NCI-H1436 treated with DMSO at 0.1 percent for 48 hours (cell line): ENCODE measurements at regions not wholly inside any gene's neighbourhood (a gene's known extent, or its start where the extent isn't known, plus 50 kb on each side); places are given as distances from the start of the nearest gene placed in this dataset.
A peak's percentile ranks its signal among the peaks of the same experiment; 100 is the strongest.
"Not testable (repeated sequence)": the region's sequence is repeated elsewhere in the genome, so short reads cannot be mapped to it uniquely, and the experiment has no call there.

Source experiments
- DNase-seq: peaks from one replicate; lab custom pipeline; 2025; lab: John Stamatoyannopoulos, UW

- no peak for DNase-seq
These were observed 1072.1 kb downstream of the NXPH1 start for GRCh38 chr7:9505516-9505915.

DNA sequence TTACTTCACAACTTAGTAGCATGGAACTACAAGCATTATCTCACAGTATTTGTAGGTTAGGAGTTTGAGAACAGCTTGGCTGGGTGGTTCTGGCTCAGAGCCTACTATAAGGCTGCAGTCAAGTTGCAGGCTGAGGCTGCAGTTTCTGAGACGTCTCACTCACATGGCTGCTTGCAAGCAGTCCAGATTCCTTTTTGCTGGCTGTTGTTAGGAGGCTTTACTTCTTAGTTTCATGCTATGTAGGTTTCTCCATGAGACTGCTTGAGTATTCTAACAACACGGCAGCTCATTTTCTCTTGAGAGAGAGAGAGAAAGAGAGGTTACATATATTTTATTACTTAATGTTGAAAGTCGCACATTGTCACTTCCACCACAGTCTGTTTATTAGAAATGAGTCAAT is 1073.9 kb downstream of the NXPH1 start:
- no peak for DNase-seq

DNA sequence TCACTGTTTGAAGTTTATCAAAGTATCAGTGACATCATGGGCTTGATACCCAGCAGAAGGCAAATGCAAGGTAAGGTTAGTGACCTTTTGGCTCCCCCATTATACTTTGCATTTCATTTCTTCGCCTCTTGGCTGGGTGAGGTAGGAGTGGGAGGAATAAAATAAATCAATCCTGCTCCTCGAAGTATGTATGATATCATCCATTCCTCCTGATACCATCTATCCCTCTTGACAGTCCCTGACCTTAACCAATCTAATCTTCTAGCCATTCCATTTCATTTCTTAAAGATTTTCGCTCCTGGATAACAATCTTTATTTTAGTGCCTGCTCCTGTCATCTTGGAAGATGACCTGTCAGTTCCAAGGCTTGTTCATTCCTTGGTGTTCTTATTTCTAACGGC is 1083.3 kb downstream of the NXPH1 start:
- no peak for DNase-seq

DNA sequence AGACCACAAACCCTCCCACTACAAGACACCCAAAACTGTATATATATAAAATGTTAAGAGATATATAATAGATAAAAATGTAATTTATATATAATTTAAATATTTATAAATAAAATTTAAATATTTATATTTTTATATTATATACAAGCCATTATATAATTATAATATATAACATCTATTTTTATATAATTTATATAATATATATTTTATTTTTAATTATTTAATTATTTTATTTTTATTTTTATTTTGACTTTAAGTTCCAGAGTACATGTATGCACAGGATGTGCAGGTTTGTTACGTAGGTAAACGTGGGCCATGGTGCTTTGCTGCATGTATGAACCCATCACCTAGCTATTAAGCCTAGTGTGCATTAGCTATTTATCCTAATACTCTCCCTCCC is 1090.2 kb downstream of the NXPH1 start:
- DNase-seq: no peak

DNA sequence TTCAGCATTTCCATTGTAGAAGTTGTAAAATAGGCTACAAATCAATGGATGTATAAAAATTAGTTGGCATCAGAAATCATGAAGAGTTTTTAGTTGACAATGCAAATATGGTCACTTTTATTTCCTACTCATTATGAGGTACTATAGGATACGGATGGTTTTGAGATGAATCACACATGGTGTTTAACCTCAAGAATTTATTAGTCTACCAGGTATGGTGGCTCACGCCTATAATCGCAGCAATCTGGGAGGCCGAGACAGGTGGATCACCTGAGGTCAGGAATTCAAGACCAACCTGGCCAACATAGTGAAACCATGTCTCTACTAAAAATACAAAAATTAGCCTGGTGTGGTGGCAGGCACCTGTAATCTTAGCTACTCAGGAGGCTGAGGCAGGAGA is 1119.0 kb downstream of the NXPH1 start:
- DNase-seq: not testable (repeated sequence)

- peak; percentile 82 for DNase-seq
These were observed 1124.4 kb downstream of the NXPH1 start for GRCh38 chr7:9557853-9558252.

DNA sequence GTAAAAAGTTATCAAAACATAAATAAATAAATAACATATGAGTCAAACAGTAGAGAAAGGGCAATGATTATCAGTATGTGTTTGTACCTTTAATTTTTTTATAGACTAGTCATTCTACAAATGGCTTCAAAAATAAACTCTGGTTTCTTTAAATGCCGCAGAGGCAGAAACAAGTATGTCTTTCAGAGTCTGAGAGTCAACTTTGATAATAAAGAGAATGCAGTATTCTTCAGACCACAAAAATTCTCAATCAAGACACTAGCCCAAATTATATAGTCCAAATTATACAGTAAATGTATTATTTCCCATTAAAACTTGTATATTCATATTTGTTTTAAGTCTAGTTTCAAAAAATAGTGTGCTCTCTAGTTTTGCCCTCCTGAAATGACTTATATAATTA is 1142.3 kb downstream of the NXPH1 start:
- no peak for DNase-seq

- DNase-seq: no peak
These were observed 1149.4 kb downstream of the NXPH1 start for GRCh38 chr7:9582824-9583223.

GRCh38 chr7:9598411-9598810 is 1165.0 kb downstream of the NXPH1 start:
- no peak for DNase-seq

GRCh38 chr7:9600974-9601373 is 1167.6 kb downstream of the NXPH1 start:
- no peak for DNase-seq

DNA sequence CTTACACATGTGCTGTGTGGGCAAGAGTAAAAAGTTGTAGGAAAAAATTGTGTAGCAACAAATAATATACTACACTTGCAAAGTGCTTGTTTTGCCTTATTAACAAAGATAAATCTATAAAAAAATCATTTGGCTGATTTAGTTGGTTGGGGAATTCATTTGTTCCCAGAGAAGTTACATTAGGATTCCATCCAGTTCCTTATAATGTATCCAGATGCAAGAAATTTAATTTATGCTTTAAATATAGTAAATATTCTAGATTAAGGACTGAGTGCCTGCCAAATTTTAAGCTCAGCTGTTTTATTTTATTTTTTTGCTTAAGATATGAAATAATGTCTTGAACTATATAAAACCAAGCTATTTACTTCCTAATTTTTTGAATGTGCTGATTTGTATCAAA is 1169.9 kb downstream of the NXPH1 start:
- DNase-seq: no peak

GRCh38 chr7:9608560-9608959 is 1175.2 kb downstream of the NXPH1 start:
- DNase-seq: no peak

DNA sequence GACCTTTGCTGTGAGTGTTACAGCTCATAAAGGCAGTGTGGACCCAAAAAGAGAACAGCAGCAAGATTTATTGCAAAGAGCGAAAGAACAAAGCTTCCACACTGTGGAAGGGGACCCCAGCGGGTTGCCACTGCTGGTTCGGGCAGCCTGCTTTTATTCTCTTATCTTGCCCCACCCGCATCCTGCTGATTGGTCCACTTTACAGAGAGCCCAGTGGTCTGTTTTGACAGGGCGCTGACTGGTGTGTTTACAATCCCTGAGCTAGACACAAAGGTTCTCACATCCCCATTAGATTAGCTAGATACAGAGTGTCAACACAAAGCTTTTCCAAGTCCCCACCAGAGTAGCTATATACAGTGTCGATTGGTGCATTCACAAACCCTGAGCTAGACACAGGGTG is 1187.5 kb downstream of the NXPH1 start:
- not testable (repeated sequence) for DNase-seq

- not testable (repeated sequence) for DNase-seq
These were observed 1188.0 kb downstream of the NXPH1 start for GRCh38 chr7:9621306-9621902.

GRCh38 chr7:9621927-9622326 is 1188.5 kb downstream of the NXPH1 start:
- DNase-seq: no peak

DNA sequence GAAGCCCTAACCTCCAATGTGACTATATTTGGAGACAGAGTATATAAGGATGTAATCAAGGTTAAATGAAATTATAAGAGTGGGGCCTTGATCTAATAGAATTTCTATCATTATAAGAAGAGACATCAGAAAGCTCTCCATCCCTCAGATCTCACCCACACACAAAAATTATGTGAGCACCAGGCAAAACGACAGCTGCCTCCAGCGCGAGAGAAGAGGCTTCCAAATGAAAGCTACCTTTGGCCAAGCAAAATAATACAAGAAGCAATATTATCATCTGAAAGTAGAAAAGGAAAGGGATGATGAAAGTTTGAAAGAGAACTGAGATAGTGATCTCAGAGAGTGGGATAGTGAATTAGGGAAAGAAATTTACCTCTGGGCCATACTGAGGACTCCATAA is 1192.5 kb downstream of the NXPH1 start:
- DNase-seq: no peak

GRCh38 chr7:9645756-9646155 is 1212.3 kb downstream of the NXPH1 start:
- DNase-seq: no peak

DNA sequence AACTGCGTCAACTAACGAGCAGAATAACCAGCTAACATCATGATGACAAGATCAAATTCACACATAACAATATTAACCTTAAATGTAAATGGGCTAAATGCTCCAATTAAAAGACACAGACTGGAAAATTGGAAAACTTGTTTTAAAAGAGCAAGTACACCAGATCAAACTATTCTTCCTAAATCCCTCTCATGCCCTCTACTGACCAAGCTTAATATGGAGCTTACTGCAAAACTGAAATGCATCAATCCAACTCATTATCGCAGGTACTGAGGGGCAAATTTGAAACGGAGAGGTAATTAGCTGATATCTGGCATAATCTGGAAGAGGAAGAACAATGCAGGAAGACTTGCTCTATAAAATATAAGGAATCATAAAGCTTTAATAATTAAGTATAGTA is 1223.8 kb downstream of the NXPH1 start:
- DNase-seq: no peak

DNA sequence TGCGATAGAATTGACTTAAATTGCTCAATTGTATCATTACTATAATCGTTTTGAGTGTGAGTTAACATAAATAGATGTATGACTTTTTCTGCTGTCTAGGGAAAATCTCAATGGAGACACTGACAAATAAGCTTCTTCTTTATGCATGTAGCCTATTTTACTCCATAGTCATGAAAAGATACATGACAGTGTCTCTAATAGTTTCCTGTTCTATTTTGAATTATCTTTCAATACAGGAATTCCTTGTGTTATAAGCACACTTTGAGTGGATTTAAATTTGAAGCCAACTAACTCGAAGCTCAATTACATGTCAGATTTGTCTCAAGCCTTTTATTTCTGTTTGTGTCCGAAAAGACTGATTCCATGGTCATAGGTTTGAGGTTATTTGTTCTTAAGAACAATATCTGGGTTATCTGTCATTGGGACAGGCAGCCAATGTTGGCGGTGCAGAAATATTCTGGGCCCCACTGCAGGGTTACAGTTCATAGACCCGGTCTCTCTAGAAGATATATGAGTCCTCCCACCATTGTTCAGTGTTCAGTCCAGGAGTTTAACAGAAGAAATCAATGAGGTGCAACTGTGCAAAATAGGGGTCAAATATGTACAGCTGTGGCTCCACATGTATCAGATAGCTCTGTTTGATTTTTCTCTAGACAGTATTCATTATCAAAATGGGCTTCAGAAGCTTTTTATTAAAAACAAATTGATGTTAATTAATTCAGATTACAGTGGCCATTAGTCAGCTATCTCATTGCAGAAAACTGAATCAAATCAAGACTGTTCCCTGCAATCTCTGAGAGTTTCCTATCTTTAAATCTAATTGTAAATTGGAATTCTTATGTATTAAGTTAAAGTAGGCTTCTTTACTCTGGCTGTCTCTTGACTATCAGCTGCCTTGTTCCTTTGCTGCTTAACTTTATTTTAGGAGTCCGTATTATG is 1238.8 kb downstream of the NXPH1 start:
- DNase-seq: no peak

DNA sequence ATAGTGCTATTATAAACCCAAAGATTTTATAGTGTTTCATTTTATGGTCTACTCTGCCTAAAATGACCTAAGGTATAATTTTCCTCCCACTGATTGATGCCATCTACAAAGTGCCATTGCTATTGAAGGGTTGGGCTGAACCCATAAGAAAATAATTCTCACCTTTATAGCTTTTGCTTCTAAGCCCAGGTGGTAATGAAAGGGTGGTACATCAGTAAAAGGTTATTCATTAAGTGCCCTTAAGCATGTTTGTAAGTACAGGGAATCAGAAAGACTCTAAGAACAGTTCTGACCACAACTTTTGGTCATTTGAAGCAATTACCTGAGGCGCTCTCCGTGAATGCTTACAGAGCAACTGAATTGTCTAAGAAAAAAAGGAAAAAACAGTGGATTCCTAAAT is 1247.3 kb downstream of the NXPH1 start:
- DNase-seq: no peak

DNA sequence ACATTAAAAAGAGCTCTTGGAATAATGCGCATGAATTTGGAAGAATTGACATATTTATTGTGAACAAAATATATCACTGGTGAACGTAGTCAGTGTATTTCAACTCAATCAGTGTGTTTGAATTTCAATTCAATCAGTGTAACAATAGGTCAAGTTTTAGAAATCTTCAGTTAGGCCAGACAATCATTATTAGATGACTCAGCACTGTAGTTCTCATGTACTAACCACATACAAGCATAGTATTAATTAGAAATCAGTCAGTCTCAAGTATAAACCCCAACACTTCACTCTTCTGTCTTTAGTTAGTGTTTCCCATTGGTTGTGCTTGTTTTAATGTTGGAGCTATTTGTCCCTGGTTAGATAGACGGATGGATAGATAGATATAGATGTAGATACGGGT is 1247.9 kb downstream of the NXPH1 start:
- no peak for DNase-seq

DNA sequence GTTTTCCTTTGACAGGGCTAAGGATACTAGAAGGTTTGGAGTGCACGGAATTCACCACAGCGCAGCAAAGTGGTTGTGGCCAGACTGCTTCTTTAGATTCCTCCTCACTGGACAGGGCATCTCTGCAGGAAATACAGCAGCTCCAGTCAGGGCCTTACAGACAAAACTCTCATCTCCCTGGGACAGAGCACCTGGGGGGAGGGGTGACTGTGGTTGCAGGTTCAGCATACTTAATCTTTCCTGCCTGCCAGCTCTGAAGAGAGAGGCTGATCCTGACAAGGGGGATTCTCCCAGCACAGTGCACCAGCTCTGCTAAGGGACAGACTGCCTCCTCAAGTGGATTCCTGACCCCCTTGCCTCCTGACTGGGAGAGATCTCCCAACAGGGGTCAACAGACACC is 1257.9 kb downstream of the NXPH1 start:
- DNase-seq: no peak

GRCh38 chr7:9698375-9698774 is 1265.0 kb downstream of the NXPH1 start:
- DNase-seq: no peak

- DNase-seq: no peak
These were observed 1264.5 kb upstream of the PHF14 start for GRCh38 chr7:9709216-9709615.
